ENCODE measurements at regions not wholly inside any gene's neighbourhood (a gene's known extent, or its start where the extent isn't known, plus 50 kb on each side); places are given as distances from the start of the nearest gene placed in this dataset.

- no peaks in the 10 kb centered on the region for H3K27me3 ChIP-seq (ENCODE audit: insufficient read depth, low read length)
- H3K36me3 ChIP-seq (ENCODE audit: insufficient read depth, low read length), result no peaks in the 10 kb centered on the region
- H3K9me3 ChIP-seq (ENCODE audit: low read length), result no peaks in the 10 kb centered on the region
- no peak overlapping the region for H2AFZ ChIP-seq (ENCODE audit: low read depth, low read length)
- H3K4me1 ChIP-seq (ENCODE audit: insufficient read depth, low read length), result no peaks in the 10 kb centered on the region
- H3K4me3 ChIP-seq (ENCODE audit: low read length), result no peak overlapping the region
Measured at GRCh38 chr6:1037430-1038202, 274.3 kb upstream of the FOXQ1 start.

GRCh38 chr6:1035401-1035800 lies 276.5 kb upstream of the FOXQ1 start:
- Histone ChIP-seq H3K9me3 (ENCODE audit: low read length) (no peaks in the 10 kb centered on the region), H3K4me1 (ENCODE audit: insufficient read depth, low read length) (no peaks in the 10 kb centered on the region), H3K27me3 (ENCODE audit: insufficient read depth, low read length) (no peaks in the 10 kb centered on the region), H3K4me3 (ENCODE audit: low read length) (no peak overlapping the region), H3K36me3 (ENCODE audit: insufficient read depth, low read length) (no peaks in the 10 kb centered on the region), H2AFZ (ENCODE audit: low read depth, low read length) (no peak overlapping the region)

- Histone ChIP-seq H3K4me3 (ENCODE audit: low read length) (no peak overlapping the region), H3K9me3 (ENCODE audit: low read length) (no peaks in the 10 kb centered on the region), H3K4me1 (ENCODE audit: insufficient read depth, low read length) (no peaks in the 10 kb centered on the region), H2AFZ (ENCODE audit: low read depth, low read length) (no peak overlapping the region), H3K27me3 (ENCODE audit: insufficient read depth, low read length) (no peaks in the 10 kb centered on the region), H3K36me3 (ENCODE audit: insufficient read depth, low read length) (no peaks in the 10 kb centered on the region)
Measured at GRCh38 chr6:1031720-1032119, 280.2 kb upstream of the FOXQ1 start.

GRCh38 chr6:1029141-1029540 lies 282.8 kb upstream of the FOXQ1 start:
- peaks cover 5% of the 10 kb centered on the region for H3K27me3 ChIP-seq (ENCODE audit: insufficient read depth, low read length)
- H3K36me3 ChIP-seq (ENCODE audit: insufficient read depth, low read length), result no peaks in the 10 kb centered on the region
- H2AFZ ChIP-seq (ENCODE audit: low read depth, low read length), result no peak overlapping the region
- no peaks in the 10 kb centered on the region for H3K4me1 ChIP-seq (ENCODE audit: insufficient read depth, low read length)
- H3K9me3 ChIP-seq (ENCODE audit: low read length), result no peaks in the 10 kb centered on the region
- no peak overlapping the region for H3K4me3 ChIP-seq (ENCODE audit: low read length)

GRCh38 chr6:1028723-1029122 lies 283.2 kb upstream of the FOXQ1 start:
- Histone ChIP-seq H3K27me3 (ENCODE audit: insufficient read depth, low read length) (peaks cover 5% of the 10 kb centered on the region), H3K9me3 (ENCODE audit: low read length) (no peaks in the 10 kb centered on the region), H3K4me1 (ENCODE audit: insufficient read depth, low read length) (no peaks in the 10 kb centered on the region), H3K36me3 (ENCODE audit: insufficient read depth, low read length) (no peaks in the 10 kb centered on the region), H2AFZ (ENCODE audit: low read depth, low read length) (no peak overlapping the region), H3K4me3 (ENCODE audit: low read length) (no peak overlapping the region)

GRCh38 chr6:1027795-1028569 lies 283.9 kb upstream of the FOXQ1 start:
- Histone ChIP-seq H3K27me3 (ENCODE audit: insufficient read depth, low read length) (peaks cover 5% of the 10 kb centered on the region), H3K9me3 (ENCODE audit: low read length) (no peaks in the 10 kb centered on the region), H2AFZ (ENCODE audit: low read depth, low read length) (no peak overlapping the region), H3K4me1 (ENCODE audit: insufficient read depth, low read length) (no peaks in the 10 kb centered on the region), H3K4me3 (ENCODE audit: low read length) (no peak overlapping the region), H3K36me3 (ENCODE audit: insufficient read depth, low read length) (no peaks in the 10 kb centered on the region)

- no peak overlapping the region for H3K4me3 ChIP-seq (ENCODE audit: low read length)
- H3K4me1 ChIP-seq (ENCODE audit: insufficient read depth, low read length), result no peaks in the 10 kb centered on the region
- H3K27me3 ChIP-seq (ENCODE audit: insufficient read depth, low read length), result peaks cover 5% of the 10 kb centered on the region
- H3K36me3 ChIP-seq (ENCODE audit: insufficient read depth, low read length), result no peaks in the 10 kb centered on the region
- no peaks in the 10 kb centered on the region for H3K9me3 ChIP-seq (ENCODE audit: low read length)
- no peak overlapping the region for H2AFZ ChIP-seq (ENCODE audit: low read depth, low read length)
Measured at GRCh38 chr6:1027109-1027794, 284.6 kb upstream of the FOXQ1 start.

- Histone ChIP-seq H2AFZ (ENCODE audit: low read depth, low read length) (no peak overlapping the region), H3K4me3 (ENCODE audit: low read length) (no peak overlapping the region), H3K27me3 (ENCODE audit: insufficient read depth, low read length) (peaks cover 5% of the 10 kb centered on the region), H3K36me3 (ENCODE audit: insufficient read depth, low read length) (no peaks in the 10 kb centered on the region), H3K9me3 (ENCODE audit: low read length) (no peaks in the 10 kb centered on the region), H3K4me1 (ENCODE audit: insufficient read depth, low read length) (no peaks in the 10 kb centered on the region)
Measured at GRCh38 chr6:1025821-1026220, 286.1 kb upstream of the FOXQ1 start.

GRCh38 chr6:1024587-1024986 lies 287.3 kb upstream of the FOXQ1 start:
- H3K9me3 ChIP-seq (ENCODE audit: low read length), result no peaks in the 10 kb centered on the region
- H3K4me3 ChIP-seq (ENCODE audit: low read length), result no peak overlapping the region
- no peak overlapping the region for H2AFZ ChIP-seq (ENCODE audit: low read depth, low read length)
- H3K4me1 ChIP-seq (ENCODE audit: insufficient read depth, low read length), result no peaks in the 10 kb centered on the region
- peaks cover 5% of the 10 kb centered on the region for H3K27me3 ChIP-seq (ENCODE audit: insufficient read depth, low read length)
- no peaks in the 10 kb centered on the region for H3K36me3 ChIP-seq (ENCODE audit: insufficient read depth, low read length)

GRCh38 chr6:1024161-1024560 lies 287.7 kb upstream of the FOXQ1 start:
- no peaks in the 10 kb centered on the region for H3K36me3 ChIP-seq (ENCODE audit: insufficient read depth, low read length)

GRCh38 chr6:1023229-1023628 lies 288.7 kb upstream of the FOXQ1 start:
- Histone ChIP-seq H3K4me3 (ENCODE audit: low read length) (no peak overlapping the region), H3K9me3 (ENCODE audit: low read length) (no peaks in the 10 kb centered on the region), H3K27me3 (ENCODE audit: insufficient read depth, low read length) (peaks cover 5% of the 10 kb centered on the region), H2AFZ (ENCODE audit: low read depth, low read length) (no peak overlapping the region), H3K4me1 (ENCODE audit: insufficient read depth, low read length) (no peaks in the 10 kb centered on the region), H3K36me3 (ENCODE audit: insufficient read depth, low read length) (no peaks in the 10 kb centered on the region)

More at GRCh38 chr6:1024161-1024560, 287.7 kb upstream of the FOXQ1 start:
- Histone ChIP-seq H3K4me1 (ENCODE audit: insufficient read depth, low read length) (no peaks in the 10 kb centered on the region), H2AFZ (ENCODE audit: low read depth, low read length) (no peak overlapping the region), H3K9me3 (ENCODE audit: low read length) (no peaks in the 10 kb centered on the region), H3K4me3 (ENCODE audit: low read length) (no peak overlapping the region), H3K27me3 (ENCODE audit: insufficient read depth, low read length) (peaks cover 5% of the 10 kb centered on the region)

GRCh38 chr6:1022719-1023118 lies 289.2 kb upstream of the FOXQ1 start:
- Histone ChIP-seq H3K4me1 (ENCODE audit: insufficient read depth, low read length) (no peaks in the 10 kb centered on the region), H3K36me3 (ENCODE audit: insufficient read depth, low read length) (no peaks in the 10 kb centered on the region)

GRCh38 chr6:1020837-1021236 lies 291.1 kb upstream of the FOXQ1 start:
- H3K27me3 ChIP-seq (ENCODE audit: insufficient read depth, low read length), result peaks cover 4% of the 10 kb centered on the region
- no peaks in the 10 kb centered on the region for H3K36me3 ChIP-seq (ENCODE audit: insufficient read depth, low read length)
- H3K4me3 ChIP-seq (ENCODE audit: low read length), result no peak overlapping the region
- H3K4me1 ChIP-seq (ENCODE audit: insufficient read depth, low read length), result no peaks in the 10 kb centered on the region
- H2AFZ ChIP-seq (ENCODE audit: low read depth, low read length), result no peak overlapping the region
- H3K9me3 ChIP-seq (ENCODE audit: low read length), result no peaks in the 10 kb centered on the region

More at GRCh38 chr6:1022719-1023118, 289.2 kb upstream of the FOXQ1 start:
- Histone ChIP-seq H3K27me3 (ENCODE audit: insufficient read depth, low read length) (peaks cover 5% of the 10 kb centered on the region), H3K9me3 (ENCODE audit: low read length) (no peaks in the 10 kb centered on the region), H2AFZ (ENCODE audit: low read depth, low read length) (no peak overlapping the region), H3K4me3 (ENCODE audit: low read length) (no peak overlapping the region)

Data from neuron (in vitro differentiated cells).